GM12873 (cell line): ENCODE measurements at regions not wholly inside any gene's neighbourhood (a gene's known extent, or its start where the extent isn't known, plus 50 kb on each side); places are given as distances from the start of the nearest gene placed in this dataset.

Experiments used
- TF ChIP-seq, protein P1 (sequence below): IDR thresholded peaks from 2 replicates; pipeline ENCODE4 v1.5.1; 2012; ENCODE audit warnings: low read depth, mild to moderate bottlenecking, moderate library complexity, low read length, control low read depth; ENCODE audit not compliant: insufficient read depth; ENCODE audit errors: missing control alignments

DNA sequence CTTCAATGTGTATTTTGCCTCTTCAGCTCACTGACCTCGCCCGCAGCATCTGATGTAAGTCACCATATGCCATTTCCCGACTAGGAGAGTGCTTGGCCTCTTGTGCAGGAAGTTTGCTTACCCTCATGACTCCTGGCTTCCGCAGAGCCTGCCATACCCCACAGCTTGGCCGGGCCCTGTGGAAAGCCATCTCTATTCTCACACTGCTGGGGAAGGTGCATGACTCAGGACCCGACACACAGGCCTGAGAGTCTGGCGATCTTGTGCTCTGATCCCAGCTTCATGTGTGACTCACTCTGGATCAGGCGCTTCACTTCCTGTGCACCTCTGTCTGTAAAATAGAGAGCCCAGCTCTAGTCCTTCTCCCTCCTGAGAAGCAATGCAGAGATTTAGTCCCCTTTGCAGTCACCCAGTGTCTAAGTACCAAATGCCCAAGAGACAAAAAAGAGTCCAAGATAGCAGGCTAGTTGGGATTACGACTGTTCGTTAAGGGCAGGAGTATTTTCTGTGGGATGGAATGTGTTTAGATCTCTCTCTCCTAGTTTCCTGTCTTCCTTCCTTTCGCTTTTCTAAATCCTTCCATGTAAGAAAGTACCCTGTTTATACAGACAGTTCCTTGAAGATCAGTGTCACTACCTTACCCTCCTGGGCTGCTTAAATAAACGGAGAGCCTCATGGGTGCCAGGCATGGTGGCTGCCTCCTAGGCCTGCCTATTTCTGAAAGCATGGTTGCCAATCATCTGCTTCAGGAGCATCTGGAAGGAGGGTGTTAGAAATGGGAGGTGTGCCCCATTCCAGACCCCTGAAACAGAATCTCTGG lies 62.8 kb upstream of the KIF26B start:
- TF ChIP-seq, protein P1, sequence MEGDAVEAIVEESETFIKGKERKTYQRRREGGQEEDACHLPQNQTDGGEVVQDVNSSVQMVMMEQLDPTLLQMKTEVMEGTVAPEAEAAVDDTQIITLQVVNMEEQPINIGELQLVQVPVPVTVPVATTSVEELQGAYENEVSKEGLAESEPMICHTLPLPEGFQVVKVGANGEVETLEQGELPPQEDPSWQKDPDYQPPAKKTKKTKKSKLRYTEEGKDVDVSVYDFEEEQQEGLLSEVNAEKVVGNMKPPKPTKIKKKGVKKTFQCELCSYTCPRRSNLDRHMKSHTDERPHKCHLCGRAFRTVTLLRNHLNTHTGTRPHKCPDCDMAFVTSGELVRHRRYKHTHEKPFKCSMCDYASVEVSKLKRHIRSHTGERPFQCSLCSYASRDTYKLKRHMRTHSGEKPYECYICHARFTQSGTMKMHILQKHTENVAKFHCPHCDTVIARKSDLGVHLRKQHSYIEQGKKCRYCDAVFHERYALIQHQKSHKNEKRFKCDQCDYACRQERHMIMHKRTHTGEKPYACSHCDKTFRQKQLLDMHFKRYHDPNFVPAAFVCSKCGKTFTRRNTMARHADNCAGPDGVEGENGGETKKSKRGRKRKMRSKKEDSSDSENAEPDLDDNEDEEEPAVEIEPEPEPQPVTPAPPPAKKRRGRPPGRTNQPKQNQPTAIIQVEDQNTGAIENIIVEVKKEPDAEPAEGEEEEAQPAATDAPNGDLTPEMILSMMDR: no peak

DNA sequence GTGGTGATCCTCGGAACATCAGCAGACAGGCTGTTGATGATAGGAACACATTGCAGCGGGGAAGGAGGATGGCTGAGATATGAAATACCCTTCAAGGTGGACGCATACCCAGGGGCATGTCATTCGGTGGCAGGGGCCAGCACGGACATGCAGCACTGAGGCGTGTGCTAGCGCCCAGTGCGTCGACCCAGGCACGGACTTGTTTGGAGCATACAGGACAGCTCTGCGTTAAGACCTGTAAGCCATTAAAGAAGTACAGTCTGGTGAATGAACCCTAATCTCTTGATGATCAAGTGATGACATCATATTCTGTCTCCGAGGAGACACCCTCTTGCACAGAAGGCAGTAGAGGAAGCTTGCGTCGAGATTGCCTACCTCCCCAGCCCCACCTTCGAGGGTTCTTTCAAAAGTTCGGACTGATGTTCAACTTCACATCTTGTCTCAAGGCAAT lies 63.6 kb upstream of the KIF26B start:
- TF ChIP-seq, protein P1: no peak

DNA sequence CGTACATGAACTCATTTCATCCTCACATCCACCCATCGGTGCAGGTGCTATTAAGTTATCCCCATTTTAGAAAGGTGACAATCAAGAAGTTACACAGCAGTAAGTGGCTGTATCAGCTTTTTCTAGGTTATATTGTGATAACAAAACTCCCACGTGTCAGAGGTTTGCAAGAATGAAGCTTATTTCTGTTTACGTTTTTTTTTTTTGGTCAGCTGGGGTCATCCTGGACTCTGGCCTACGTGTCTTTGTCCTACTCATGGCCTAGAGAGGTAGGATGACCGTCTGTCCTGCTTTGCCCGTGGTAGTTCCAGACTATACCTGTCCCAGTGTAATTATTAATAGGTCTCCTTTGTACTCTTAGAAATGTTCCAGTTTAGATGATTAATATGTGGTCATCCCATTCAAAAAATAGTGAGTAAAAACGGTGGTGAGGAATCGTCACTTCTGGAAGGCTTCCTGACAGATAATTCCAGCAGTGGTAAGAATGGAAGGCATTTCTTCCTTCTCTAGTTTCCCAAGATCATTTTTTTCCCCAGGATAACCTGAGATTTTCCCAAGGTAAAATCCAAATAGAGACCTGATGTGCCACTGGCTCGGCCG lies 64.2 kb upstream of the KIF26B start:
- TF ChIP-seq, protein P1: no peak

DNA sequence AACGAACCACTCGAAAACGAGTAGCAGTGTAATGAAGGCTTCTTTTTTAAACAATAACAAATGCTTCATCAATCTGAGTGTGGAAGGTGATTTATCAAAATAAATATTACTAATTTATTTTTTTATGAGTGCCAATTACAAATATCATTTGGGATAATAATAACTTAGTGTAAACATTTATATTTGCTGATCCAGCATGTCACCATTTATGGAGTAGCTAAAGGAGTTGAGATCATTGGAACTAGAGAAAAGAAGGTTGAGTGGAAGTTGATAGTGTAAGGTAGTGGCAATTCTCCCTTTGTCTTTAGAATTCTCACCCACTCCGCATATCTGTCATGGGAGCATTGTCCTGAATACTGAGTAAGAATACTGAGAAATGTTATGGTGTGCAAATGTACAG lies 67.1 kb upstream of the KIF26B start:
- TF ChIP-seq, protein P1: no peak

DNA sequence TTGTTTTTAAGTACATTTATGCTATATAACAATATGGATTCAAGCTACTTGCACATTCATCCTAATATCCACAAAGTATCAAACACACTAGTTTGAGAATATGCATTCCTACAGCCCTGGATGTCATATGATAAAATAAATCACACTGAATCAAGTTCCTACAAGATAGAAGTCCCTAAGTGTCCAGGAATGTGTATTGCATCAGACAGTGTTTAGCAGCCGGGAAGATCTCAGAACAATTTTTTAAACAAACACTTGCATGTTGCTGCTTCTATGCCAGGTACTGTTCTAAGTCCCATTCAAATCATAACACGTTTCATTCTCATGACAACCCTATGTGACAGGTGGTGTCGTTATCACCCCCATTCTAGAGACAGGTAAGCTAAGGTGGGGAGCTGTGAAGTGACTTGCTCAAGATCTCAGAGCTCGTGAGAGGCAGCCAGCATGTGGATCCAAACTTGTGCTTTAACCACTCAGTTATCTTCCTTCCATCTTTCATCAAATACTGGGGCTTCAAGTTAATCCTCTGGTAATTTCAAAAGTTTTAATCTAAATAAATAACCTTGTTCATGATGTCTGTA lies 68.3 kb upstream of the KIF26B start:
- TF ChIP-seq, protein P1: no peak

DNA sequence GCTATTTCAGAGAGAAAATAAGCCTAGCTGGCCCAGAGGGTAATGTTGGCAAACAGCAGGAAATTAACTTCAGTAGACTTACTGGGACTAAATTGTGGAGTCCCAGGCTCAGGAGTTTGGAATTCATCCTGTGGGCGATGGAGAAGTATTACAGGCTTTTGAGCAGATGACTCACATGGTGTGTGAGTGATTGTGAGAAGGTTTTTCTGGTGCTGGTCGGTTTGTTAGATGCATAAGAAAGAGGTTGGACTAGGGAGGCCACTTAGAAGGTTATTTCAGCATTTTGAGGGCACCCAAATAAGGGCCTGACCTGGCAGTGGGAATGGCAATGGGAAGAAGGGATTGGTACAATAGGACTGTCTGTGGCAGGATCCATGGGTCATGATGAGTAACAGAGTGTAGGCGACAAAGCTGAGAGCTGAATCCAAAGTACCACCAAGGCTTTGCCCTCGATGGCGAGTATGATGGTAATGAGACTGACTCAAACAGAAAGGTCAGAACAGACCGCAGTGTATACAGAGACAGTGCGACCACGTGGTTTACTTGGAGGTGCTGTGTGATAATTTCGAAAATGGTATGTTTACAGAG lies 69.2 kb upstream of the KIF26B start:
- TF ChIP-seq, protein P1: no peak

DNA sequence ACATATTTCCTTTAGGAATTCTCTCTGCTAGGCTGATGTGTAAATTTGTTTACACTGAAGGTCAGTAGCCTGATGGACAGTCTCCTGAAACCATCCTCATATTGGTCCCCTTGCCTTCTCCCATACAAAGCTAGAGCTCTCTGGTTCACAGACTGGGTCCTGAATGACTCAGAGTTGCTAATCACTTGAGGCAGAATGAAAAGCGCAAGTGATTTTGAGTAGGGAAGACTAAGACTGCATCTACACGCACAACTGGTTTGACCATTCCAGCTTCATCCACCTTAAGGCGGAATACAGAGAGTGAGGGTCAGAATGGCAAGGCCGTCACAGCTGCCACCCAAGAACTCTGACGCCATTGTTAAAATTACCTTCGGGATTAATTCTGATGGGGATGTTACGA lies 70.2 kb upstream of the KIF26B start:
- TF ChIP-seq, protein P1: no peak
